ENCODE measurements at regions not wholly inside any gene's neighbourhood (a gene's known extent, or its start where the extent isn't known, plus 50 kb on each side); places are given as distances from the start of the nearest gene placed in this dataset.

DNA sequence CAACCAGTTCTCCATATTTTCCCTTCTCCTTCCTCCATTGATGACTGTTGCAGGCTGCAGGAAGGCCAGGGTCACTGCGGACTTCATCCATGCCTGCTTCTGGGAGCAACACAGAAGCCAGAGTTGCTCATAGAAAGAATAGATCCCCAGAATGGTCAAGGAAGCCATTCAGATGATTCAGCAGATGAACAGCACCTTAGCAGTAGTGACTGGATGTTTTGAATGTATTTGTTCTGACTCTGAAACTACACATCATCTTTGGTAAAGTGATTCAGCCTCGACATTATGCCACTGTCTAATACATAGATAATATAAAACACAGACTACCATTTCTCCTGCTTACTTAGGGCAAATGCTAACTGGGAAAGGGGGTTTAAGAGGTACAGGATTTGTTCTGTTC lies 411.6 kb downstream of the RND3 start:
- TF ChIP-seq, protein P1, sequence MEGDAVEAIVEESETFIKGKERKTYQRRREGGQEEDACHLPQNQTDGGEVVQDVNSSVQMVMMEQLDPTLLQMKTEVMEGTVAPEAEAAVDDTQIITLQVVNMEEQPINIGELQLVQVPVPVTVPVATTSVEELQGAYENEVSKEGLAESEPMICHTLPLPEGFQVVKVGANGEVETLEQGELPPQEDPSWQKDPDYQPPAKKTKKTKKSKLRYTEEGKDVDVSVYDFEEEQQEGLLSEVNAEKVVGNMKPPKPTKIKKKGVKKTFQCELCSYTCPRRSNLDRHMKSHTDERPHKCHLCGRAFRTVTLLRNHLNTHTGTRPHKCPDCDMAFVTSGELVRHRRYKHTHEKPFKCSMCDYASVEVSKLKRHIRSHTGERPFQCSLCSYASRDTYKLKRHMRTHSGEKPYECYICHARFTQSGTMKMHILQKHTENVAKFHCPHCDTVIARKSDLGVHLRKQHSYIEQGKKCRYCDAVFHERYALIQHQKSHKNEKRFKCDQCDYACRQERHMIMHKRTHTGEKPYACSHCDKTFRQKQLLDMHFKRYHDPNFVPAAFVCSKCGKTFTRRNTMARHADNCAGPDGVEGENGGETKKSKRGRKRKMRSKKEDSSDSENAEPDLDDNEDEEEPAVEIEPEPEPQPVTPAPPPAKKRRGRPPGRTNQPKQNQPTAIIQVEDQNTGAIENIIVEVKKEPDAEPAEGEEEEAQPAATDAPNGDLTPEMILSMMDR (IDR thresholded peaks at IDR 0.05 in 2 of 3, conservative IDR thresholded peaks at IDR 0.05 in 1 of 3; ENCODE audit: borderline replicate concordance in 1 of 3, insufficient read depth in 1 of 3, low read depth in 2 of 3, low read length in 2 of 3) = no peak
- TF ChIP-seq POLR2A (IDR thresholded peaks at IDR 0.05; ENCODE audit: borderline replicate concordance, extremely low read depth, insufficient read depth, insufficient read length) (no peak), ZNF274 (IDR thresholded peaks at IDR 0.05; ENCODE audit: low read depth, low read length) (no peak)
- TF ChIP-seq, protein P2, sequence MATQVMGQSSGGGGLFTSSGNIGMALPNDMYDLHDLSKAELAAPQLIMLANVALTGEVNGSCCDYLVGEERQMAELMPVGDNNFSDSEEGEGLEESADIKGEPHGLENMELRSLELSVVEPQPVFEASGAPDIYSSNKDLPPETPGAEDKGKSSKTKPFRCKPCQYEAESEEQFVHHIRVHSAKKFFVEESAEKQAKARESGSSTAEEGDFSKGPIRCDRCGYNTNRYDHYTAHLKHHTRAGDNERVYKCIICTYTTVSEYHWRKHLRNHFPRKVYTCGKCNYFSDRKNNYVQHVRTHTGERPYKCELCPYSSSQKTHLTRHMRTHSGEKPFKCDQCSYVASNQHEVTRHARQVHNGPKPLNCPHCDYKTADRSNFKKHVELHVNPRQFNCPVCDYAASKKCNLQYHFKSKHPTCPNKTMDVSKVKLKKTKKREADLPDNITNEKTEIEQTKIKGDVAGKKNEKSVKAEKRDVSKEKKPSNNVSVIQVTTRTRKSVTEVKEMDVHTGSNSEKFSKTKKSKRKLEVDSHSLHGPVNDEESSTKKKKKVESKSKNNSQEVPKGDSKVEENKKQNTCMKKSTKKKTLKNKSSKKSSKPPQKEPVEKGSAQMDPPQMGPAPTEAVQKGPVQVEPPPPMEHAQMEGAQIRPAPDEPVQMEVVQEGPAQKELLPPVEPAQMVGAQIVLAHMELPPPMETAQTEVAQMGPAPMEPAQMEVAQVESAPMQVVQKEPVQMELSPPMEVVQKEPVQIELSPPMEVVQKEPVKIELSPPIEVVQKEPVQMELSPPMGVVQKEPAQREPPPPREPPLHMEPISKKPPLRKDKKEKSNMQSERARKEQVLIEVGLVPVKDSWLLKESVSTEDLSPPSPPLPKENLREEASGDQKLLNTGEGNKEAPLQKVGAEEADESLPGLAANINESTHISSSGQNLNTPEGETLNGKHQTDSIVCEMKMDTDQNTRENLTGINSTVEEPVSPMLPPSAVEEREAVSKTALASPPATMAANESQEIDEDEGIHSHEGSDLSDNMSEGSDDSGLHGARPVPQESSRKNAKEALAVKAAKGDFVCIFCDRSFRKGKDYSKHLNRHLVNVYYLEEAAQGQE (IDR thresholded peaks at IDR 0.05; ENCODE audit: low read depth) = no peak
- TF ChIP-seq, protein P3, sequence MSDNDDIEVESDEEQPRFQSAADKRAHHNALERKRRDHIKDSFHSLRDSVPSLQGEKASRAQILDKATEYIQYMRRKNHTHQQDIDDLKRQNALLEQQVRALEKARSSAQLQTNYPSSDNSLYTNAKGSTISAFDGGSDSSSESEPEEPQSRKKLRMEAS (IDR thresholded peaks at IDR 0.05) = no peak
